HEK293 (cell line): ENCODE measurements at regions not wholly inside any gene's neighbourhood (a gene's known extent, or its start where the extent isn't known, plus 50 kb on each side); places are given as distances from the start of the nearest gene placed in this dataset.

Experiments used
- CTCF ChIA-PET: fragments of 350-600 bp; formaldehyde crosslinking; extraction: SDS; loops from one replicate; lab custom pipeline; 2021; ENCODE audit warnings: antibody characterized with exemption; lab: Yijun Ruan, JAX
- POLR2A ChIA-PET: fragments of 300-600 bp; formaldehyde crosslinking; extraction: SDS; loops from one replicate; lab custom pipeline; 2020; ENCODE audit warnings: antibody characterized with exemption, inconsistent platforms; lab: Yijun Ruan, JAX
- H3K27ac ChIP-seq: fragments of 200-500 bp; sonication (Bioruptor generic); 2 replicates; pipeline ENCODE4 v1.5.1; 2014; ENCODE audit warnings: low read depth, low read length, control low read depth, inconsistent platforms; ENCODE audit errors: extremely low read depth
- H3K36me3 ChIP-seq, 2 experiments: fragments of 200-500 bp in 1 of 2; sonication (Bioruptor generic) in 1 of 2; 1 replicate in 1 of 2; 2 replicates in 1 of 2; pipeline ENCODE4 v1.5.1; 2014 to 2017; ENCODE audit warnings: inconsistent platforms in 2 of 2, low read length in 2 of 2; ENCODE audit not compliant: control insufficient read depth in 2 of 2, insufficient read depth in 1 of 2
- H3K4me1 ChIP-seq: fragments of 200-500 bp; sonication (Bioruptor generic); 2 replicates; pipeline ENCODE4 v1.5.1; 2014; ENCODE audit warnings: mild to moderate bottlenecking, low read length, inconsistent platforms; ENCODE audit not compliant: control insufficient read depth, insufficient read depth
- H3K4me3 ChIP-seq: 2 replicates; pipeline ENCODE4 v1.5.1; 2011; ENCODE audit warnings: low read depth, mild to moderate bottlenecking, control low read depth, low read length, moderate library complexity
- H3K9me3 ChIP-seq: fragments of 200-500 bp; sonication (Bioruptor generic); 2 replicates; pipeline ENCODE4 v1.5.1; 2014; ENCODE audit warnings: low read depth, low read length, inconsistent platforms; ENCODE audit not compliant: control insufficient read depth, insufficient read depth
- GLI2 ChIP-seq: fragments of 450-650 bp; formaldehyde crosslinking; IDR thresholded peaks from 2 replicates; pipeline ENCODE4; 2017; ENCODE audit warnings: missing biosample characterization, missing genetic modification characterization, low read depth, borderline replicate concordance
- OSR2 ChIP-seq: fragments of 450-650 bp; formaldehyde crosslinking; IDR thresholded peaks from 2 replicates; pipeline ENCODE4 v1.5.1; 2016; ENCODE audit warnings: missing biosample characterization, missing genetic modification characterization
- TCF7L2 ChIP-seq: IDR thresholded peaks from 2 replicates; pipeline ENCODE4 v1.6.1; 2011; ENCODE audit warnings: low read depth, mild to moderate bottlenecking, inconsistent platforms, low read length, moderate library complexity, borderline replicate concordance
- ZNF112 ChIP-seq: fragments of 450-650 bp; formaldehyde crosslinking; IDR thresholded peaks from 2 replicates; pipeline ENCODE4 v1.5.0; 2017; ENCODE audit warnings: missing biosample characterization, missing genetic modification characterization
- ZNF140 ChIP-seq: fragments of 450-650 bp; formaldehyde crosslinking; IDR thresholded peaks from 2 replicates; pipeline ENCODE4 v1.5.1; 2016; ENCODE audit warnings: missing biosample characterization, missing genetic modification characterization
- ZNF266 ChIP-seq: fragments of 450-650 bp; formaldehyde crosslinking; IDR thresholded peaks from 2 replicates; pipeline ENCODE4 v1.5.1; 2016; ENCODE audit warnings: missing biosample characterization, missing genetic modification characterization, low read depth
- ZNF350 ChIP-seq: fragments of 450-650 bp; formaldehyde crosslinking; IDR thresholded peaks from 2 replicates; pipeline ENCODE4 v1.5.0; 2017; ENCODE audit warnings: missing biosample characterization, mild to moderate bottlenecking, missing genetic modification characterization
- ZNF426 ChIP-seq: fragments of 450-650 bp; formaldehyde crosslinking; IDR thresholded peaks from 2 replicates; pipeline ENCODE4 v1.5.1; 2017; ENCODE audit warnings: missing biosample characterization, missing genetic modification characterization, mild to moderate bottlenecking, inconsistent platforms, moderate library complexity
- ZNF48 ChIP-seq: fragments of 450-650 bp; formaldehyde crosslinking; IDR thresholded peaks from 2 replicates; pipeline ENCODE4 v1.5.1; 2016; ENCODE audit warnings: missing biosample characterization, missing genetic modification characterization
- ZNF501 ChIP-seq: fragments of 450-650 bp; formaldehyde crosslinking; IDR thresholded peaks from 2 replicates; pipeline ENCODE4 v1.5.1; 2016; ENCODE audit warnings: missing biosample characterization, missing genetic modification characterization
- ZNF610 ChIP-seq: fragments of 450-650 bp; formaldehyde crosslinking; IDR thresholded peaks from 2 replicates; pipeline ENCODE4 v1.5.1; 2016; ENCODE audit warnings: missing biosample characterization, missing genetic modification characterization, borderline replicate concordance
- ZNF664 ChIP-seq: fragments of 450-650 bp; formaldehyde crosslinking; IDR thresholded peaks from 2 replicates; pipeline ENCODE4 v1.5.1; 2016; ENCODE audit warnings: missing biosample characterization, missing genetic modification characterization
- ZNF76 ChIP-seq: fragments of 450-650 bp; formaldehyde crosslinking; IDR thresholded peaks from 2 replicates; pipeline ENCODE4; 2016; ENCODE audit warnings: low read depth, missing biosample characterization, missing genetic modification characterization, borderline replicate concordance
- ZXDB ChIP-seq: fragments of 450-650 bp; formaldehyde crosslinking; IDR thresholded peaks from 2 replicates; pipeline ENCODE4 v1.5.1; 2016; ENCODE audit warnings: missing biosample characterization, missing genetic modification characterization
- TF ChIP-seq, protein P1 (sequence below): fragments of 450-650 bp; formaldehyde crosslinking; IDR thresholded peaks from 2 replicates; pipeline ENCODE4 v1.5.1; 2017; ENCODE audit warnings: missing biosample characterization, missing genetic modification characterization
- TF ChIP-seq, protein P2 (sequence below): fragments of 450-650 bp; formaldehyde crosslinking; IDR thresholded peaks from 2 replicates; pipeline ENCODE4 v1.5.1; 2016; ENCODE audit warnings: missing biosample characterization, missing genetic modification characterization
- TF ChIP-seq, protein P3 (sequence below): fragments of 450-650 bp; formaldehyde crosslinking; IDR thresholded peaks from 2 replicates; pipeline ENCODE4 v1.5.1; 2016; ENCODE audit warnings: missing biosample characterization, missing genetic modification characterization, borderline replicate concordance
- TF ChIP-seq, protein P4 (sequence below): fragments of 450-650 bp; formaldehyde crosslinking; IDR thresholded peaks from 2 replicates; pipeline ENCODE4 v1.5.1; 2016; ENCODE audit warnings: missing biosample characterization, missing genetic modification characterization, borderline replicate concordance
- TF ChIP-seq, protein P5 (sequence below): fragments of 450-650 bp; formaldehyde crosslinking; IDR thresholded peaks from 2 replicates; pipeline ENCODE4 v1.5.1; 2016; ENCODE audit warnings: missing biosample characterization, missing genetic modification characterization
- TF ChIP-seq, protein P6 (sequence below): fragments of 450-650 bp; formaldehyde crosslinking; IDR thresholded peaks from 2 replicates; pipeline ENCODE4 v1.5.1; 2017; ENCODE audit warnings: missing biosample characterization, missing genetic modification characterization

DNA sequence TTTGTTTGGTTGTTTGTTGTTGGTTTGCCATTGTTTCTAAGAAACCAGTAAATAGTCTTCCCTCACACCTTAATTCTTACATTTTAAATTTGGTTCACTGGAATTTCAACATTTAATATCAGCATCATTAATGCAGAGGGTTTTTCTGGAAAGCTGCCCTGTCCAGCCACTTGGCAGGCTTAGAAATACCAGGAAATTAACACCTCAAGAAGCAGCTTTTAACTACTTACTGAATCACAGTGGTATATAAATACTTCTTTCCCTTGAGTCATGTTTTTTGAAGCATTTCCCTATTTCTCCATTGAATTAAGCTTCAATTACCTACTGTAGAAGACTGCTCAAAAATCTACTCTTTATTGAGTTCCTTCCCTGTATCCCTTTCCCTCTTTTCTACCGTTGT, 1221.1 kb upstream of the ADGRL3 start:
- POLR2A ChIA-PET: no interaction called here
- Histone ChIP-seq H3K9me3 (no peaks in the 10 kb centered on the region), H3K36me3 (no peaks in the 10 kb centered on the region), H3K4me1 (no peaks in the 10 kb centered on the region), H3K27ac (no peak overlapping the region), H3K4me3 (no peak overlapping the region)
- TF ChIP-seq, protein P1, sequence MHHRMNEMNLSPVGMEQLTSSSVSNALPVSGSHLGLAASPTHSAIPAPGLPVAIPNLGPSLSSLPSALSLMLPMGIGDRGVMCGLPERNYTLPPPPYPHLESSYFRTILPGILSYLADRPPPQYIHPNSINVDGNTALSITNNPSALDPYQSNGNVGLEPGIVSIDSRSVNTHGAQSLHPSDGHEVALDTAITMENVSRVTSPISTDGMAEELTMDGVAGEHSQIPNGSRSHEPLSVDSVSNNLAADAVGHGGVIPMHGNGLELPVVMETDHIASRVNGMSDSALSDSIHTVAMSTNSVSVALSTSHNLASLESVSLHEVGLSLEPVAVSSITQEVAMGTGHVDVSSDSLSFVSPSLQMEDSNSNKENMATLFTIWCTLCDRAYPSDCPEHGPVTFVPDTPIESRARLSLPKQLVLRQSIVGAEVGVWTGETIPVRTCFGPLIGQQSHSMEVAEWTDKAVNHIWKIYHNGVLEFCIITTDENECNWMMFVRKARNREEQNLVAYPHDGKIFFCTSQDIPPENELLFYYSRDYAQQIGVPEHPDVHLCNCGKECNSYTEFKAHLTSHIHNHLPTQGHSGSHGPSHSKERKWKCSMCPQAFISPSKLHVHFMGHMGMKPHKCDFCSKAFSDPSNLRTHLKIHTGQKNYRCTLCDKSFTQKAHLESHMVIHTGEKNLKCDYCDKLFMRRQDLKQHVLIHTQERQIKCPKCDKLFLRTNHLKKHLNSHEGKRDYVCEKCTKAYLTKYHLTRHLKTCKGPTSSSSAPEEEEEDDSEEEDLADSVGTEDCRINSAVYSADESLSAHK (tag by site-specific recombination): no peak
- TF ChIP-seq, protein P2, sequence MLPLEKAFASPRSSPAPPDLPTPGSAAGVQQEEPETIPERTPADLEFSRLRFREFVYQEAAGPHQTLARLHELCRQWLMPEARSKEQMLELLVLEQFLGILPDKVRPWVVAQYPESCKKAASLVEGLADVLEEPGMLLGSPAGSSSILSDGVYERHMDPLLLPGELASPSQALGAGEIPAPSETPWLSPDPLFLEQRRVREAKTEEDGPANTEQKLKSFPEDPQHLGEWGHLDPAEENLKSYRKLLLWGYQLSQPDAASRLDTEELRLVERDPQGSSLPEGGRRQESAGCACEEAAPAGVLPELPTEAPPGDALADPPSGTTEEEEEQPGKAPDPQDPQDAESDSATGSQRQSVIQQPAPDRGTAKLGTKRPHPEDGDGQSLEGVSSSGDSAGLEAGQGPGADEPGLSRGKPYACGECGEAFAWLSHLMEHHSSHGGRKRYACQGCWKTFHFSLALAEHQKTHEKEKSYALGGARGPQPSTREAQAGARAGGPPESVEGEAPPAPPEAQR: no peak
- TF ChIP-seq, protein P3, sequence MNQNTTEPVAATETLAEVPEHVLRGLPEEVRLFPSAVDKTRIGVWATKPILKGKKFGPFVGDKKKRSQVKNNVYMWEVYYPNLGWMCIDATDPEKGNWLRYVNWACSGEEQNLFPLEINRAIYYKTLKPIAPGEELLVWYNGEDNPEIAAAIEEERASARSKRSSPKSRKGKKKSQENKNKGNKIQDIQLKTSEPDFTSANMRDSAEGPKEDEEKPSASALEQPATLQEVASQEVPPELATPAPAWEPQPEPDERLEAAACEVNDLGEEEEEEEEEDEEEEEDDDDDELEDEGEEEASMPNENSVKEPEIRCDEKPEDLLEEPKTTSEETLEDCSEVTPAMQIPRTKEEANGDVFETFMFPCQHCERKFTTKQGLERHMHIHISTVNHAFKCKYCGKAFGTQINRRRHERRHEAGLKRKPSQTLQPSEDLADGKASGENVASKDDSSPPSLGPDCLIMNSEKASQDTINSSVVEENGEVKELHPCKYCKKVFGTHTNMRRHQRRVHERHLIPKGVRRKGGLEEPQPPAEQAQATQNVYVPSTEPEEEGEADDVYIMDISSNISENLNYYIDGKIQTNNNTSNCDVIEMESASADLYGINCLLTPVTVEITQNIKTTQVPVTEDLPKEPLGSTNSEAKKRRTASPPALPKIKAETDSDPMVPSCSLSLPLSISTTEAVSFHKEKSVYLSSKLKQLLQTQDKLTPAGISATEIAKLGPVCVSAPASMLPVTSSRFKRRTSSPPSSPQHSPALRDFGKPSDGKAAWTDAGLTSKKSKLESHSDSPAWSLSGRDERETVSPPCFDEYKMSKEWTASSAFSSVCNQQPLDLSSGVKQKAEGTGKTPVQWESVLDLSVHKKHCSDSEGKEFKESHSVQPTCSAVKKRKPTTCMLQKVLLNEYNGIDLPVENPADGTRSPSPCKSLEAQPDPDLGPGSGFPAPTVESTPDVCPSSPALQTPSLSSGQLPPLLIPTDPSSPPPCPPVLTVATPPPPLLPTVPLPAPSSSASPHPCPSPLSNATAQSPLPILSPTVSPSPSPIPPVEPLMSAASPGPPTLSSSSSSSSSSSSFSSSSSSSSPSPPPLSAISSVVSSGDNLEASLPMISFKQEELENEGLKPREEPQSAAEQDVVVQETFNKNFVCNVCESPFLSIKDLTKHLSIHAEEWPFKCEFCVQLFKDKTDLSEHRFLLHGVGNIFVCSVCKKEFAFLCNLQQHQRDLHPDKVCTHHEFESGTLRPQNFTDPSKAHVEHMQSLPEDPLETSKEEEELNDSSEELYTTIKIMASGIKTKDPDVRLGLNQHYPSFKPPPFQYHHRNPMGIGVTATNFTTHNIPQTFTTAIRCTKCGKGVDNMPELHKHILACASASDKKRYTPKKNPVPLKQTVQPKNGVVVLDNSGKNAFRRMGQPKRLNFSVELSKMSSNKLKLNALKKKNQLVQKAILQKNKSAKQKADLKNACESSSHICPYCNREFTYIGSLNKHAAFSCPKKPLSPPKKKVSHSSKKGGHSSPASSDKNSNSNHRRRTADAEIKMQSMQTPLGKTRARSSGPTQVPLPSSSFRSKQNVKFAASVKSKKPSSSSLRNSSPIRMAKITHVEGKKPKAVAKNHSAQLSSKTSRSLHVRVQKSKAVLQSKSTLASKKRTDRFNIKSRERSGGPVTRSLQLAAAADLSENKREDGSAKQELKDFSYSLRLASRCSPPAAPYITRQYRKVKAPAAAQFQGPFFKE (tag by site-specific recombination): no peak
- no peak for TF ChIP-seq ZNF501
- no peak for TF ChIP-seq ZNF266 (tag by site-specific recombination)
- TF ChIP-seq, protein P4, sequence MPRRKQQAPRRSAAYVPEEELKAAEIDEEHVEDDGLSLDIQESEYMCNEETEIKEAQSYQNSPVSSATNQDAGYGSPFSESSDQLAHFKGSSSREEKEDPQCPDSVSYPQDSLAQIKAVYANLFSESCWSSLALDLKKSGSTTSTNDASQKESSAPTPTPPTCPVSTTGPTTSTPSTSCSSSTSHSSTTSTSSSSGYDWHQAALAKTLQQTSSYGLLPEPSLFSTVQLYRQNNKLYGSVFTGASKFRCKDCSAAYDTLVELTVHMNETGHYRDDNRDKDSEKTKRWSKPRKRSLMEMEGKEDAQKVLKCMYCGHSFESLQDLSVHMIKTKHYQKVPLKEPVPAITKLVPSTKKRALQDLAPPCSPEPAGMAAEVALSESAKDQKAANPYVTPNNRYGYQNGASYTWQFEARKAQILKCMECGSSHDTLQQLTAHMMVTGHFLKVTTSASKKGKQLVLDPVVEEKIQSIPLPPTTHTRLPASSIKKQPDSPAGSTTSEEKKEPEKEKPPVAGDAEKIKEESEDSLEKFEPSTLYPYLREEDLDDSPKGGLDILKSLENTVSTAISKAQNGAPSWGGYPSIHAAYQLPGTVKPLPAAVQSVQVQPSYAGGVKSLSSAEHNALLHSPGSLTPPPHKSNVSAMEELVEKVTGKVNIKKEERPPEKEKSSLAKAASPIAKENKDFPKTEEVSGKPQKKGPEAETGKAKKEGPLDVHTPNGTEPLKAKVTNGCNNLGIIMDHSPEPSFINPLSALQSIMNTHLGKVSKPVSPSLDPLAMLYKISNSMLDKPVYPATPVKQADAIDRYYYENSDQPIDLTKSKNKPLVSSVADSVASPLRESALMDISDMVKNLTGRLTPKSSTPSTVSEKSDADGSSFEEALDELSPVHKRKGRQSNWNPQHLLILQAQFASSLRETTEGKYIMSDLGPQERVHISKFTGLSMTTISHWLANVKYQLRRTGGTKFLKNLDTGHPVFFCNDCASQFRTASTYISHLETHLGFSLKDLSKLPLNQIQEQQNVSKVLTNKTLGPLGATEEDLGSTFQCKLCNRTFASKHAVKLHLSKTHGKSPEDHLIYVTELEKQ: no peak
- no peak for TF ChIP-seq ZNF664
- no peak for TF ChIP-seq GLI2 (tag by site-specific recombination)
- no peak for TF ChIP-seq ZNF48 (tag by site-specific recombination)
- CTCF ChIA-PET: no interaction called here

DNA sequence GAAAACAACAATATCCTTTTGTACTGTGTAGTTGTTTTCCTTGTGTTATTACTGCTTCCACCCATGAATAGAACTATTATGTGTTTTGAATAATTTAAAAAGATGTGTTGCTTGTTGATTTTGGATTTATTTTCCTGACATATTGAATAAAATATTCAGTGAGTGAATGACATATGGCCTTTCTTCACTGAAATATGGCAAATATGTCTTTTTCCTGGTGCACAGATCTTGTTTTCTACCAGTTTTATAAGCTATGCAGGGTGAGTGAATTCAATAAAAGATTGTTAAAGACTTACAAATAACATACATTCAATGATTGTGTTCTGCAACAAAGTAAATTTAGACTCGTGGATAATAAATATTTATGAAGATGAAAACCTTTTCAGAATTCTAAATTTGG, 1216.3 kb upstream of the ADGRL3 start:
- Histone ChIP-seq H3K27ac (no peak overlapping the region), H3K36me3 (no peaks in the 10 kb centered on the region), H3K4me1 (no peaks in the 10 kb centered on the region), H3K9me3 (no peaks in the 10 kb centered on the region), H3K4me3 (no peak overlapping the region)
- CTCF ChIA-PET: no interaction called here
- POLR2A ChIA-PET: no interaction called here
- TF ChIP-seq ZNF76 (tag by site-specific recombination) (no peak), ZNF112 (no peak), OSR2 (no peak), TCF7L2 (no peak), ZNF610 (tag by site-specific recombination) (no peak), ZNF350 (tag by site-specific recombination) (no peak), ZNF426 (tag by site-specific recombination) (no peak), ZNF140 (tag by site-specific recombination) (no peak), ZXDB (tag by site-specific recombination) (no peak)
- TF ChIP-seq, protein P5, sequence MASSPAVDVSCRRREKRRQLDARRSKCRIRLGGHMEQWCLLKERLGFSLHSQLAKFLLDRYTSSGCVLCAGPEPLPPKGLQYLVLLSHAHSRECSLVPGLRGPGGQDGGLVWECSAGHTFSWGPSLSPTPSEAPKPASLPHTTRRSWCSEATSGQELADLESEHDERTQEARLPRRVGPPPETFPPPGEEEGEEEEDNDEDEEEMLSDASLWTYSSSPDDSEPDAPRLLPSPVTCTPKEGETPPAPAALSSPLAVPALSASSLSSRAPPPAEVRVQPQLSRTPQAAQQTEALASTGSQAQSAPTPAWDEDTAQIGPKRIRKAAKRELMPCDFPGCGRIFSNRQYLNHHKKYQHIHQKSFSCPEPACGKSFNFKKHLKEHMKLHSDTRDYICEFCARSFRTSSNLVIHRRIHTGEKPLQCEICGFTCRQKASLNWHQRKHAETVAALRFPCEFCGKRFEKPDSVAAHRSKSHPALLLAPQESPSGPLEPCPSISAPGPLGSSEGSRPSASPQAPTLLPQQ (tag by site-specific recombination): no peak
- TF ChIP-seq, protein P6, sequence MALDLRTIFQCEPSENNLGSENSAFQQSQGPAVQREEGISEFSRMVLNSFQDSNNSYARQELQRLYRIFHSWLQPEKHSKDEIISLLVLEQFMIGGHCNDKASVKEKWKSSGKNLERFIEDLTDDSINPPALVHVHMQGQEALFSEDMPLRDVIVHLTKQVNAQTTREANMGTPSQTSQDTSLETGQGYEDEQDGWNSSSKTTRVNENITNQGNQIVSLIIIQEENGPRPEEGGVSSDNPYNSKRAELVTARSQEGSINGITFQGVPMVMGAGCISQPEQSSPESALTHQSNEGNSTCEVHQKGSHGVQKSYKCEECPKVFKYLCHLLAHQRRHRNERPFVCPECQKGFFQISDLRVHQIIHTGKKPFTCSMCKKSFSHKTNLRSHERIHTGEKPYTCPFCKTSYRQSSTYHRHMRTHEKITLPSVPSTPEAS (tag by site-specific recombination): no peak
